K562 (cell line): ENCODE measurements at regions not wholly inside any gene's neighbourhood (a gene's known extent, or its start where the extent isn't known, plus 50 kb on each side); places are given as distances from the start of the nearest gene placed in this dataset.

ENCODE experiments used
- E2F4 ChIP-seq: sonication (generic); formaldehyde crosslinking; IDR thresholded peaks from 2 replicates; pipeline ENCODE4 v1.8.0; 2022; ENCODE audit warnings: mild to moderate bottlenecking, low read depth, missing genetic modification reagents
- KDM4B ChIP-seq, 2 experiments: fragments of 450-650 bp in 1 of 2; sonication (generic) in 1 of 2; IDR thresholded peaks; 2 replicates each; pipeline ENCODE4 v1.6.1; 2016 to 2017; ENCODE audit warnings: borderline replicate concordance in 2 of 2, antibody characterized with exemption in 1 of 2, low read depth in 1 of 2, mild to moderate bottlenecking in 1 of 2
- MGA ChIP-seq: fragments of 450-650 bp; IDR thresholded peaks from 2 replicates; pipeline ENCODE4 v1.6.1; 2016; ENCODE audit warnings: mild to moderate bottlenecking, moderate library complexity
- PRPF4 ChIP-seq: fragments of 200-400 bp; formaldehyde crosslinking; IDR thresholded peaks from one replicate; pipeline ENCODE4 v1.6.1; 2017; ENCODE audit warnings: low read length, low read depth, mild to moderate bottlenecking; ENCODE audit not compliant: insufficient read depth, poor library complexity, severe bottlenecking
- ZNF134 ChIP-seq: fragments of 250-450 bp; sonication (Bioruptor Pico); conservative IDR thresholded peaks from 2 replicates; pipeline ENCODE4 v1.4.0; 2020
- ZNF175 ChIP-seq: fragments of 200-800 bp; sonication (Bioruptor generic); IDR thresholded peaks from 2 replicates; pipeline ENCODE4 v1.6.1; 2016; ENCODE audit warnings: low read depth, mild to moderate bottlenecking, missing genetic modification characterization, missing compliant biosample characterization
- ZNF592 ChIP-seq: fragments of 450-650 bp; IDR thresholded peaks from 2 replicates; pipeline ENCODE4 v1.6.1; 2017; ENCODE audit warnings: antibody characterized with exemption, mild to moderate bottlenecking

DNA sequence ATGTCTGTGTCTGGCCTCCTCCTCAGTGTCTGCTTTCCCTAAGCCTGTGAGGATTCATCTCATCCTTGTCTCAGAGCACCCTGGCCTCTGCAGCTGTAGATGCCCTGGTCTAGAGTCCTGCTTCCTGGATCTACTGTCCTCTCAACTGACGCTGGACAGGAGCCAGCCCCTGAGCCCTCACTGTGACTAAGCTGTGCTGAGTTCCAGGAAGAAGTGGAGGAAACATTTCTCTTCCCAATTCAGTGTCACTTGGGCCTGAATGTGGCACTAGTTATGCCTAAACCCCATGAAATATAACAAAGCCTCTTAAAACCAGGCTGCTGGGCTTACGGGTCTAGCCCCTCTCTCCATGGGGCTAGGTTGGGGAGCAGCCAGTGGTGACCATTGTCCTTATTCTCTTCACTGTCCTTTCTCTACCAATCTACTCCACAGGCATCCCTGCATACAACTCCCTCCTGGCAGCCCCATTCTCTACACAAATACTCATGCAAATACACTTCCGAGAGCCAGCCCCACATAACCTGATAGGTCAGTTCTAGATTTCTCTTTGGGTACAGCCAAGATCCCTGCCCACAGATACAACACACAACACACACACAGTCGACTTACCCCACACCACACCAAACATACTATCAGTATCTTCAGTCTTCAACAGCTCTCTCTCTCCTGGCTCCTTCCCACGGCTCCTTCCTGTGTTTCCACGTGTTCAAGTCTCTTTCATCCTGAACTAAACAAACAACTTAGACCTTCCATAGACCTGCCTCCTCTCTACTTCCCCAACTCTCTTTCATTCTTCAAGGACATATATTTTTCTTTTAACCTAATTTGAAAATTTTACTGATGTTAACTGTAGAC is 220.8 kb downstream of the SNX18 start (continued):
- TF ChIP-seq PRPF4 (no peak), ZNF592 (peak; percentile 90), MGA (peak; percentile 90), E2F4 (no peak), ZNF134 (no peak), KDM4B (IDR thresholded peaks at IDR 0.05; ENCODE audit: borderline replicate concordance in 2 of 2, low read depth in 1 of 2) (no peak), ZNF175 (CRISPR knock-in tag) (peak; percentile 79; the same call in 1 of the 2 replicates)
